GM12874 (cell line): ENCODE measurements at regions not wholly inside any gene's neighbourhood (a gene's known extent, or its start where the extent isn't known, plus 50 kb on each side); places are given as distances from the start of the nearest gene placed in this dataset.
A peak's percentile ranks its signal among the peaks of the same experiment; 100 is the strongest.

Source experiments
- CTCF ChIP-seq: IDR thresholded peaks from 2 replicates; pipeline ENCODE4 v1.5.1; 2011; ENCODE audit warnings: low read depth, mild to moderate bottlenecking, control low read depth, low read length, moderate library complexity; ENCODE audit not compliant: insufficient read depth

GRCh38 chr14:38016497-38016896 is 191.2 kb upstream of the SSTR1 start:
- TF ChIP-seq CTCF, result peak; percentile 17; the same call in 1 of the 2 replicates

GRCh38 chr14:38021861-38022260 is 185.8 kb upstream of the SSTR1 start:
- TF ChIP-seq CTCF, result no peak

- TF ChIP-seq CTCF, result no peak
Measured at GRCh38 chr14:38022775-38023174, 184.9 kb upstream of the SSTR1 start.

- no peak for TF ChIP-seq CTCF
Measured at GRCh38 chr14:38038171-38038570, 169.5 kb upstream of the SSTR1 start.

- TF ChIP-seq CTCF, result no peak
Measured at GRCh38 chr14:38038986-38039385, 168.7 kb upstream of the SSTR1 start.

GRCh38 chr14:38039496-38039895 is 168.2 kb upstream of the SSTR1 start:
- no peak for TF ChIP-seq CTCF

GRCh38 chr14:38040411-38040810 is 167.3 kb upstream of the SSTR1 start:
- TF ChIP-seq CTCF, result no peak

GRCh38 chr14:38042322-38042721 is 165.4 kb upstream of the SSTR1 start:
- no peak for TF ChIP-seq CTCF
